GM19452 (cell line): ENCODE measurements at regions not wholly inside any gene's neighbourhood (a gene's known extent, or its start where the extent isn't known, plus 50 kb on each side); places are given as distances from the start of the nearest gene placed in this dataset.

ENCODE experiments used
- ATAC-seq: cut with Tn5 transposase; IDR thresholded peaks from one replicate; pipeline ENCODE4 v1.9.1; 2021; ENCODE audit not compliant: unreplicated experiment

DNA sequence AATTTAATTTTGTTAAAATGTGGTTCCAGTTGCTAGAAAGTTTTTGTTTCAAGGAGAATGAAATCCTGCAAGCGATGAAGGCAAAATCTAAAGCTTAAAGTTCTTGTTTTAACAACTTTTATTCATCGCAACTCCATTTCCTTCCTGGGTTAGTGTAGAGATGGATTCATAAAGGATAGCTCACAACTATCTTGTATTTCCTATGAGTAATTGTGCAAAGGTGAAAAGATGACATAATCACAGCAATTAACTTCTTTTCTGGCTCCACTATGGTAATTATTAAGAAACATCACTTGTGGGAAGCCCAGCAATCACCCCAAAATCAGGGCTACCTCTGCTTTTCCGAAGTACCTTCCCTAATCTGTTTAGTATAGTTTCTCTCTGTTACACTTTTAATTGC, 80.8 kb upstream of the SEMA6A start:
- ATAC-seq, result no peak

DNA sequence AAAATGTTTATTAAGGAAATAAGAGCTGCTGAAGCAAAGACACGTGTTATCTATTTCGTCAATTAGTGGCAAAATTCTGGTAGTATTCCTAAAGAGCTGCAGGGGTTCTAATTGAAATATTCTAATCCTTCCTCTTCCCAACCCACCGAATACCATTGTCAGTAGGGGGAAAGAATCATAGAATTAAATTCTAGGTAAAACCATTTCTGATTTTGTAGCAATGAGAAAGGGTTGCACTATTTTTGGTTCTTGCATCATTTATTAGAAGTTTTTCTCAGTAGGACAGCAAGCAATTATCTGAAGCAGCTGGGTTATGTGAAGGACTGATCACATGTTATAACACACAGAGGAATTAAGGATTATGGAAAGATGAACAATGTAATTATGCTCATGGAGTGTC, 80.3 kb upstream of the SEMA6A start:
- ATAC-seq, result no peak

DNA sequence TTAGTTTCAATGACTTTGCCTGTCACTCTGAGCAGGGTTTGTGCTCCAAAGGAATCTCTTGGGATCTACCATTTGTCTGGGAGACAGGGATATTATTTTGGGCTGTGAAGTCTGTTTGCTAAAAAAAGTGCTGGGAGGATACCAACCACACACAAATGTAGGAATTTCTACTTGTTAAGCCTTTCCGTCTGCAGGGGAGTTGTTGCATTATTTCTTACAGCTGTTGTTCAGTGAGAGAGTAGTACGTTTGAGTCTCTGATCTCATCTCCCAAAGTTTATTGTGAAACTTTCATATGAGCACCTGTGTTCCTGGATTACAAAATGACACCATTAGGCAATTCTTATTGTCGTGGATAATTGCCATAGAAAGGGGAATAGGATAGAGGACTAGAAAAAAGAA, 78.3 kb upstream of the SEMA6A start:
- no peak for ATAC-seq

DNA sequence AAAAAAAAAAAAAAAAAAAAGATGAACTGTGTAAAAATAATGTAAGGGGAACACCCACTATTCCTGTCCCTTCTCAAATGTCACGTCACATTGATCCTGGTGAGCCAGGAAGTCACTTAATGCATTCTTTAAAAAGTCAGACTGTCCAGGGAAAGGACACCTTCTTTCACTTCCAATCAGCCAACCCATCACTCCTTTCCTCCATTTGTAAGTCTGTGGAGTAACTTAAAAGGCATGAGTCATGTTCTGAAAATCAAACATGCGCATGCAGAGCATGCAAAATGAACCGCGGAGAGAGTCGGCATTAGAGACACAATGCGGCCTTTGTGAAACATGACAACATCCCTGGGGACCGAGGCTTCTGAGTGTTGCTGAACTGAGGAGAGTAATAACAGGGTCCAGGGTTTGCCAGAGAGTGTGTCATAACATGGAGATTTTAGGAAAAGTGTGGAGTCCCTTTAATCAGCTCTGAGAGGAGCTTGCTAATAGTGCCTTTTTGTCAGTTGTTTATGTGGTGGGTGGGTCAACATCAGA, 77.6 kb upstream of the SEMA6A start:
- ATAC-seq, result no peak

DNA sequence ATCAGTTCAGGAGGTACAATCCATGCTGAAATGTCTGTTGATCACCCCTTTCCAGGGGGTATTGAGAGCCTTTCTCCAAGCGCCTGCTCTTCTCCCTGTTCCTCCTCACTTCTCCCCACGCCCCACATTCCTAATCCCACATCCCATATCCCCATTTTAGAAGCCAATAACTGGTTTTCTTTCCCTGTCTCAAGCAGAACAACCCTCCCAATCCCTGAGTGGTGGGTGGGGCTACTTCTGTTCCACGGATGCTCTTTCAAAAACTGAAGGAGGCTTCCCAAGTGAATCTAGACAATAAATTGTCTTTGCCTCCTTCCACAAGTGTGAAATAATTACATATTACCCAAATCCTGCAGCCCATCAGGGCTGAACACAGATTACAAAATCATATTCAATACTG, 77.0 kb upstream of the SEMA6A start:
- ATAC-seq, result no peak

DNA sequence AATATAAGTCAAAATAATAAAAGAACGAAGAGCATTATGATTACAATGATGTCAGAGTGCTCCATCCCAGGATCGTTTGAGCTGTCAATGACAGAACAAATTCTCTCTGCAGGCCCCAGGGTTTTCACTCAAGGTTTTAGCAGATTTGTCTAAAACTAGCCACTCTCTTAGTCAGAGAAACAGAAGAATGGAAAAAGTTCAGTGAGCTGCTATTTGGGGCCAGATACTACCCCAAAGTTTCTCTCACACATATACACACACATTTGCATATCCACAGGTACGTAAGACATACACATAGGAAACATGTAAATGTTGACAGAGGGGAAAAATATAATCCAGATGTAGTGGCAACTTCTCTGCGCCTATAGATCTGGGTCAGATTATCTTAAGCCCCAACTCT, 76.3 kb upstream of the SEMA6A start:
- no peak for ATAC-seq

DNA sequence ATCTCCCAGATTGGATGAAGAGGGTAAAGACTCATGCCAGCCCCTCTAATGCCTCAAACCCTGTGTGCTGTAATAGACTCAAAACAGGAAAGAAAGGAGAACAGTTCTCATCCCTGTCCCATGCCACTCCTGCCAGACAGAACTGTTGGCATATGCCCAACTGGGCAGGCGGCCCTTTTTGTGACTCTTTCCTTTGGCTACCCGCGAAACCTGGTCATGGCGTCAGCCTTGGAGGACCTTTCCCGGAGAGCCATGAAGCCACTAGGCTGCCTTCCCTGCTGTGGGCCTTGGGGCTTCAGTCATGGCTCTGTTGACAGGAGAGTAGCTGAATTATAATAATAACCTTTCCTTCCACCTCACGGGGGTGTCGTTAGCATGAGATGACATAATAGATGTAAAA, 75.9 kb upstream of the SEMA6A start:
- ATAC-seq, result no peak

DNA sequence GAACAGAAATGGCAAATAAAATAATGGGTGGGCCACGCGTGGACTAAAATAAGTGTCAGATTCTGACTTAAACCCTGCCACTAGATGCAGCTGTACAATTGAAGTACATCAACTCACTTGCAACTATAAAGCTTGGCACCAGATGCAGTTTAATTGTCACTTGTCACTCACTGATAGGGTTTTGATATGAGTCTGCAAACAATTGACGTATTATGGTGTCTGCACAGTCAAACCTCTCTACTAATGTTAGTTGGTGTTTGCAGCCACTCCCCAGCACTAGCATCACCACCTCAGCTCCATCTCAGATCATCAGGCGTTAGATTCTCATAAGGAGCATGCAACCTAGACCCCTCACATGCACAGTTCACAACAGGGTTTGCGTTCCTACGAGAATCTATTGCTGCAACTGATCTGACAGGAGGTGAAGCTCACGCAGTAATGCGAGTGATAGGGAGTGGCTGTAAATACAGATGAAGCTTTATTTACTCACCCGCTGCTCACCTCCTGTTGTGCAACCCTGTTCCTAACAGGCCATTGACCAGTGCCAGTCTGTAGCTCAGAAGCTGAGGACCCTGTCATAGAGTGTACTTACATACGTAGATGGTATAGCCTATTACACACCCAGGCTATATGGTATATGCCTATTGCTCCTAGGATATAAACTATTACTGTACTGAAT, 72.1 kb upstream of the SEMA6A start:
- no peak for ATAC-seq

DNA sequence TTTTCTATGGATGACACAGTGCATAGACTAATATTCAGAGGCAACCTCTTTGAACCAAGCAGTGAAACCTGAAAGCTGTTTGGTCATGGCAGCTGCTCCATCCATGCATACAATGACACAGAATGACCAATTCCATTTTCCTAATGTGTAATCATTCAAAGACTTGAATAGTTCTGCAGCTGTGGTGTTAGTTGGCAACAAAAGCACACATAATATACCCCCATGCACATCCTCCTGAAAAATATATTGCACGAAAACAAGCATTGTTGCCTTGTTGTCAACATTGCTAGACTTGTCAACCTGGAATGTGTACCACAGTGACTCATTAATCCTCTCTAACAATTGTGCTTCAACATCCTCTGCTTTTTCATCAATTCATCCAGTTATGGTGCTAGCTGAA, 71.0 kb upstream of the SEMA6A start:
- peak; percentile 77 for ATAC-seq

DNA sequence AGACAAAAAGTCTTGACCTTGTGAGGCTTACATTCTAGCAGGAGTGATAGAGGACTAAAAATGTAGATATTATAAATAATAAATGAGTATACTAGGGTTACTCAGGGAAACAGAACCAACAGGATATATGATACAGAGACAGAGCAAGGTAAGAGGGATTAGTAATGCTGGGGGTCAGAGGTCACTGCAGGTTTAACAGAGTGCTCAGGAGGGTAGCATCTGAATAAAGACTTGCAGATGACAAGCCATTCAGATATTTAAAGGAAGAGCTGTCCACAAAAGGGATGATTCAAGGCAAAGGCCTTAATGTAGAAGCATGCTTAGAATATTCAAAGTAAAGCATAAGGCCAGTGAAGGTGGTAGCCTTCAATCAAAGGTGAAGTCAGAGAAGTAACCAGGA, 65.6 kb upstream of the SEMA6A start:
- ATAC-seq, result no peak

DNA sequence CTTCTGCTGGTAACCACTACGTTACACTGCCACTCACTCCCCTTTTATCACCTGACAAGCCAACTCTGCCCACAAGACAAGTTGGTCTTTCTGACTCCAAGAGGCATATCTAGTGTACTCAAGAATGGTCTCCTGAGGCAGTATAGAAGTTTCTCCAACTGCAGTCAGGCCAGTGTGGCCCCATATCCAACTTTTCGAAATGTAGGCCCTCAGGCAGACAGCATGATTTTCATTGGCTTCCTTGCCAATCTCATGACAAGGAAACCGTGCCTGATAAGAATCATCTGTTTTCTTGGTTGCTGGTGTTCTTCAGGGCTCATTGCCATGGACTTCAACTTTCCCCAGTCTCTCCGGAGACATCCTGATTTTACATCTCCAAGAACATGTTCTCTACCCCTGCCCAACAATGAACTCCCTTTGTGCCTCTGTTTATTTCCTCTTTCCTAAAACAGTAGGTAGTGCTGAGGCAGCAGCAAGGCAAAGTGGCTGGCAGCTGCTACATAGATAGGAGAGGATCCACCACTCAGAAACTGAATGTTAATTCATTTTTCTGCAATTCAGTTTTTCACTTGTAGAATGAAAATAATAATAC, 62.6 kb upstream of the SEMA6A start:
- no peak for ATAC-seq

DNA sequence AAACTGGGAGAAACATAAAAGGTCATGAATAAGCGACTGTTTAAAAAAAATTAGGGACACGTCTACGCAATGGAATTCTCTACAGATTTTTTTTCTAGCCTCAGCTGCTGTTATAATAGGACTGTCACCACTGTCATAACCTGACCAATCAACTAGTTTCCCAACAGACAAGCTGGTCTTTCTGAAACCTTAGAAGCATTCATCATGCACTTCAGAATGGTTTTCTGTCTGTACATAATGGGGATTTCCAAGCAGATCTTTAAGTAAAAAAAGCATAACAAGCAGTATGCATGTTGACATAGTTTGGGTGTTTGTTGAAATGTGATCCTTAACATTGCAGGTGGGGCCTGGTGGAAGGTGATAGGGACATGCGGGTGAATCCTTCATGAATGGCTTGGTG, 58.3 kb upstream of the SEMA6A start:
- no peak for ATAC-seq

DNA sequence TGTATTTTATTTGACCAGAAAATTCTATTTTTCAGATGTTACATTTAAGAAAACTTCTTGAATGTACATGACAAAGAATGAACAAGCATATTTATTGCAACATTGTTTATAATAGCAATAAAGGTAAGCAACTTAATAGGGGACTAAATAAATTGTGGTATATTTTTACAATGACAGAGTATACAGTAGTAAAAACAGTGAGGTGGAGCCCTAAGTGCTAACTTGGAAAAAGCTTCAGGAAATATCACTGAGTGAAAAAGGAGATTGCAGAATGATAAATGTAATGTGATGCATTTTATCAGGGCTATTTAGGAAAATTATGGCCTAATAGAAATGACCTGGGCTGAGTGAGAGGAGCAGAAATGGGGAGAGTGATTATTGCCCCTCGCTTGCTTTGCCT, 56.5 kb upstream of the SEMA6A start:
- ATAC-seq, result no peak

DNA sequence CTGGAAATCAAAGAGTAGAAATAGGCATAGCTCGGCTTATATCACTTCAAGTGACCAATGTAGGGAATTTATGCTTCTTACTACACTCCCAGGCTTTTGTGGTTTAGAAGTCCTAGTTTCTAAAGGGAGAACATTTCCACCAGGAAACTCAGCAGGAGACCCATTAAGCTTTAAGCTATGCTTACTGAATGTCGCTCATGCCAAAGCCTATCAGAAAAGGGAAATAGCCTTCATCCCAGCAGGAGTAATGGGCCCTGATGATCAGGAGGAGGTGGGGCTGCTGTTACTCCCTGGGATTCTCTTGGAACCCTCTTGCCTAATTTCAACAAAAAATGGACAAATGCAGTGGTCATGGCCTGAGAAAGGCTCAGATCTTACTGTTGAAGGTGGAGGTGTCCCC, 54.5 kb upstream of the SEMA6A start:
- ATAC-seq, result no peak

DNA sequence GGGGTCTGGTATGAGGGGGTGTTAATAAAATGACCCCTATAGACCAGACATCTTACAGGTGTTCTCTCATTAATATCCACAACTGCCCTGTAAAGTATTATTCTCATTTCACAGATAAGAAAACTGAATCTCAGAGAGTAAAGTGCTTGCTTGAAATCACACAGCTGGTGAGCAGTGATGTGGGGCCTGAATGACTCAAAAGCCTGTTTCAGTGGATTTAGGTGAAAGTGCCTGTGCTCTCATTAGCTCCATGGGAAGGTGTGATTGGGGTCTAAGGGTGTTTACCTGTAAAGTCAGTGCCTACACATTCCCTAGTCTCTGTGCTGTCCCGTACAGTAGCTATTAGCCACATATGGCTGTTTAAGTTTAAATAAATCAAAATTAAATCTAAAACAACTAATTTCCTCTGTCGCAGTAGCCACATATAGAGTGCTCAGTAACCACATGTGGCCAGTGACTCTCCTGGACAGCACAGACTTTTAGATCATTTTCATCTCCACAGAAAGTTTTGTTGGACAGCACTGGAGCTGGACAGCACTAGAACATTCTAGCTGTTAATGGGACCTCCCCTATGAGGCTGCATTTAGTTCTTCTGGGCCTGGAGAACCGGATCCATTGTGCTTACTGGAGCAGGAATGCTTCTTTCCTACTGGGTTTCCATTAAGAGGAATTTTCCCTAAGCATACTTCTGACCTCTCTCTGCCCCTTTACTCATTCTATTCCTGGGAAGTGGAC, 52.5 kb upstream of the SEMA6A start:
- ATAC-seq, result peak; percentile 85

DNA sequence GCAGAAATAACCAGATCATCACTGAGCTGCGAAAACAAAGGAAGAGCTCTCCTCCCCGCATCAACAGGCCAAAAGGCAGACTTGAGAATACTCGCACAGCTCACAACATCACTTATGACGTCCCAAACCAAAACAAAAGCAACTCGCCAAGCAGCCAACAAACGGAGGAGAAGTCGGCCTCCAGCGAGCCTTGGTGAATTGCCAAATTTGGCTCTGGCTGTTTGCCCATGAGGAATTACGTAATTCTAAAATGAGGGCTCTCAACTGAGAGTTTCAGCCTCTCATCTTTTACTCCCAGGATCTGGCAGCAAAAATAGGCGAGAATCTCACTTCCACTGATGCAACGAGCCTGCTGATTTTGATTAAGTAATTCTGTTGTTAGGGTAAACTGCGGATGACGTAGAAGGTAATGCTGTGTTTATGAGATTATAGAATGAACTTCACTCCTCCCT, 51.7 kb upstream of the SEMA6A start:
- ATAC-seq, result no peak
